SU-DHL-6 (cell line): ENCODE measurements at regions not wholly inside any gene's neighbourhood (a gene's known extent, or its start where the extent isn't known, plus 50 kb on each side); places are given as distances from the start of the nearest gene placed in this dataset.
"Not testable (repeated sequence)": the region's sequence is repeated elsewhere in the genome, so short reads cannot be mapped to it uniquely, and the experiment has no call there.

ENCODE experiments used
- H2AFZ ChIP-seq: fragments of 200-600 bp; sonication (generic); 2 replicates; pipeline ENCODE4 v1.6.1; 2014; ENCODE audit warnings: low read depth, mild to moderate bottlenecking, moderate library complexity, mixed read lengths, antibody characterized with exemption, low read length; ENCODE audit not compliant: severe bottlenecking
- H3F3A ChIP-seq: fragments of 200-600 bp; shearing (Covaris generic); 2 replicates; pipeline ENCODE4 v1.6.0; 2016; ENCODE audit warnings: antibody characterized with exemption, mild to moderate bottlenecking; ENCODE audit not compliant: insufficient read depth
- H3K27ac ChIP-seq: fragments of 200-600 bp; sonication (generic); 2 replicates; pipeline ENCODE4 v1.5.1; 2016; ENCODE audit warnings: low read depth, mild to moderate bottlenecking, low read length, moderate library complexity, mixed read lengths
- H3K27me3 ChIP-seq: fragments of 200-600 bp; sonication (generic), shearing (Covaris generic); 2 replicates; pipeline ENCODE4 v1.6.0; 2014; ENCODE audit warnings: mild to moderate bottlenecking, low read length
- H3K36me3 ChIP-seq: fragments of 200-600 bp; sonication (generic); 2 replicates; pipeline ENCODE4 v1.6.1; 2014; ENCODE audit warnings: mild to moderate bottlenecking, low read length, mixed read lengths
- H3K4me2 ChIP-seq: fragments of 300-600, 200-600 bp; shearing (Covaris generic), sonication (generic); 2 replicates; pipeline ENCODE4 v1.6.0; 2014; ENCODE audit warnings: low read length, low read depth, mild to moderate bottlenecking; ENCODE audit not compliant: poor library complexity, severe bottlenecking
- H3K4me3 ChIP-seq: fragments of 200-600 bp; sonication (generic); 2 replicates; pipeline ENCODE4 v1.5.1; 2014; ENCODE audit warnings: antibody characterized with exemption, low read length, mild to moderate bottlenecking, mixed read lengths; ENCODE audit not compliant: insufficient read depth, poor library complexity, severe bottlenecking
- H3K79me2 ChIP-seq: fragments of 200-600 bp; sonication (generic); 2 replicates; pipeline ENCODE4 v1.6.1; 2014; ENCODE audit warnings: mild to moderate bottlenecking, low read length, moderate library complexity; ENCODE audit not compliant: insufficient read depth
- H3K9ac ChIP-seq: fragments of 200-600 bp; sonication (generic); 2 replicates; pipeline ENCODE4 v1.7.0; 2014; ENCODE audit warnings: mild to moderate bottlenecking, low read length
- H3K9me2 ChIP-seq: fragments of 200-600 bp; sonication (generic); replicated peaks from 2 replicates; pipeline ENCODE4 v1.6.1; 2014; ENCODE audit warnings: low read length; ENCODE audit not compliant: insufficient read depth
- H3K9me3 ChIP-seq: fragments of 200-600 bp; sonication (generic); 2 replicates; pipeline ENCODE4 v1.6.1; 2014; ENCODE audit warnings: low read length, mixed read lengths; ENCODE audit not compliant: insufficient read depth
- H4K20me1 ChIP-seq: fragments of 200-600 bp; sonication (generic); 2 replicates; pipeline ENCODE4 v1.6.1; 2014; ENCODE audit warnings: low read depth, mild to moderate bottlenecking, antibody characterized with exemption, low read length, moderate library complexity, mixed read lengths
- CTCF ChIP-seq: fragments of 200-600 bp; sonication (generic); IDR thresholded peaks from one replicate; pipeline ENCODE4 v1.5.1; 2017; ENCODE audit warnings: antibody characterized with exemption, mild to moderate bottlenecking, low read length, moderate library complexity; ENCODE audit not compliant: insufficient read depth, poor library complexity, severe bottlenecking
- EZH2phosphoT487 ChIP-seq: fragments of 200-600 bp; sonication (generic), shearing (Covaris generic); conservative IDR thresholded peaks from 2 replicates; pipeline ENCODE4 v1.6.1; 2018; ENCODE audit warnings: mild to moderate bottlenecking, antibody characterized with exemption, low read length, moderate library complexity, mixed read lengths

GRCh38 chr4:9677357-9677756 lies 104.1 kb upstream of the DRD5 start:
- H3K79me2 ChIP-seq, H3K27ac ChIP-seq, H3K9ac ChIP-seq: not testable (repeated sequence)

GRCh38 chr4:9679704-9680478 lies 101.5 kb upstream of the DRD5 start:
- Histone ChIP-seq H3K4me3 (no peak overlapping the region), H3K27me3 (no peaks in the 10 kb centered on the region), H3K79me2 (no peaks in the 10 kb centered on the region), H3K36me3 (no peaks in the 10 kb centered on the region), H3K9ac (no peak overlapping the region), H3K9me3 (no peaks in the 10 kb centered on the region), H3K4me2 (no peak overlapping the region), H3K27ac (no peak overlapping the region), H4K20me1 (no peaks in the 10 kb centered on the region), H2AFZ (no peak overlapping the region), H3K9me2 (no peaks in the 10 kb centered on the region), H3F3A (no peaks in the 10 kb centered on the region)
- TF ChIP-seq CTCF (no peak), EZH2phosphoT487 (no peak)

More at GRCh38 chr4:9677357-9677756, 104.1 kb upstream of the DRD5 start:
- H3F3A ChIP-seq, H3K4me2 ChIP-seq, H3K4me3 ChIP-seq, H3K9me2 ChIP-seq, H3K36me3 ChIP-seq, H2AFZ ChIP-seq, H3K27me3 ChIP-seq, H4K20me1 ChIP-seq, H3K9me3 ChIP-seq: not testable (repeated sequence)

GRCh38 chr4:9683174-9683573 lies 98.3 kb upstream of the DRD5 start:
- H2AFZ ChIP-seq, H3K4me2 ChIP-seq, H3K9ac ChIP-seq, H3K9me2 ChIP-seq, H3K36me3 ChIP-seq, H3K4me3 ChIP-seq, H3K27ac ChIP-seq, H3K79me2 ChIP-seq, H3K9me3 ChIP-seq, H3K27me3 ChIP-seq, H4K20me1 ChIP-seq, H3F3A ChIP-seq: not testable (repeated sequence)

DNA sequence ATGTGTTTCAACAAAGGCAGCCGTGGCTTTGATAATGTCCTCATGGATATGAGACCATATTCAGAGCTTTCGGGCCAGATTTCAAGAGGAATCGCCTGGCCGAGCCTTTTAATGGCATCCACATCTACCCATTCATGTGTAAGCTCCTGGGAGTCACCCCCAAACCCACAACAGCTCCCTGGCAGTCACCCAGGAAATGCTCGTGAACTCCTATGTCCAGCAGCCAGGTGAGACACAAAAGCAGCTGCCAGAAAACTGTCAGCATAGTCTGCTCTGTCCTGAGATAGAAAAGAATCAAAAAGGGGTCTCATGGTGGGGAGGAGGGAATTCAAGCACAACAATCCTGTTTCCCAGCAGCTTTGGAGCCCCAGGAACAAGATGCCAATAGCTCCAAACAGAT lies 96.4 kb upstream of the DRD5 start:
- not testable (repeated sequence) for H3F3A ChIP-seq, H3K27me3 ChIP-seq, H3K27ac ChIP-seq, H3K9me2 ChIP-seq, H3K4me3 ChIP-seq, H3K9me3 ChIP-seq, H3K4me2 ChIP-seq, H4K20me1 ChIP-seq, H3K36me3 ChIP-seq, H3K79me2 ChIP-seq, H3K9ac ChIP-seq, H2AFZ ChIP-seq

DNA sequence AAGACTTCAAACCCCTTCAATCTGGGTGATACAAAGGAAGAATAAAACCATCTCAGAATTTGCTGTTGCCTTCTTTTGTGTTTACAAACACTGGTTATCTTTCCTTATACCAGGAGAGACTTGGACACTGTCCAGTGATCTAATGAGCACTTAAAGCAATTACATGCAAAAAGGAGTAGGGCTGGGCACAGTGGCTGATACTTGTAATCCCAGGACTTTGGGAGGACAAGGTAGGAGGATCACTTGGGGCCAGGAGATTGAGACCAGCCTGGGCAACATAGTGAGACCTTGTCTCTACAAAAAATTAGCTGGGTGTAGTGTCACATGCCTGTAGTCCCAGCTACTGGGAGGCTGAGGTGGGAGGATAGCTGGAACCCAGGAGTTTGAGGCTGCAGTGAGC lies 95.7 kb upstream of the DRD5 start:
- Histone ChIP-seq H3K4me2 (no peak overlapping the region), H3K9me3 (no peaks in the 10 kb centered on the region)

DNA sequence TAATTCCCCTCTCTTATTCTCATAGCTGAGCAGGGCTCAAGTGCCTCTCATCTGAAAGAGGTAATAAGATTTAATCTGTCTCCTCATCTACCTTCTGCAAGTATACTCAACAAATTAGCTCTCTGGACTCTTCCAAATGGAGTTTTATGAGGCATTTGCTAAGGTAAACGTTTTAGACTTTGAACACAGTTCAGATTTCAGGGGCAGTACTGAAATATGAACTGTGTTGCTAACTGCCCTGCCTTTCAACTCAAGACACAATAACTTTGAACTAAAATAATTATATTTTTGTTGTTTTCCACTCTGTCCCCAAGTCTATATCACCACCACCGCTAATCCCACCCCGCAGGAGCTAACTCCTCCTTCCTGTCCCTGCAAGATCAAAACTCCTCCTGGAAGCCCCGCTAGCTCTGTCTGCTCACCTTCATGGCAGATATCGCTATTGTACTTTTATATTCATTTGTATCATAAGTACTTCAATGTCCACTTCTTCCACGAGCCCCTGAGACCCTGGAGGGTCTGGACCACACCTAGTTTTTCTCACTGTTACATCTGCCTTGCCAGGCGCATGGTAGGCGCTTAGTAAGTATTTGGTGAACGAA lies 90.7 kb upstream of the DRD5 start:
- H3K9ac ChIP-seq, H3K9me2 ChIP-seq, H3F3A ChIP-seq, H3K27me3 ChIP-seq, H3K36me3 ChIP-seq, H3K9me3 ChIP-seq, H4K20me1 ChIP-seq, H3K27ac ChIP-seq, H3K79me2 ChIP-seq, H2AFZ ChIP-seq, H3K4me3 ChIP-seq, H3K4me2 ChIP-seq: not testable (repeated sequence)

More for the DNA sequence above, 95.7 kb upstream of the DRD5 start:
- Histone ChIP-seq H3K27me3 (no peaks in the 10 kb centered on the region), H3K9me2 (no peaks in the 10 kb centered on the region), H3K36me3 (no peaks in the 10 kb centered on the region), H3K9ac (no peak overlapping the region), H3K4me3 (no peak overlapping the region), H4K20me1 (no peaks in the 10 kb centered on the region), H2AFZ (no peak overlapping the region), H3K27ac (no peak overlapping the region), H3K79me2 (no peaks in the 10 kb centered on the region), H3F3A (no peaks in the 10 kb centered on the region)
- no peak for TF ChIP-seq EZH2phosphoT487
- TF ChIP-seq CTCF = no peak
